ENCODE measurements at regions not wholly inside any gene's neighbourhood (a gene's known extent, or its start where the extent isn't known, plus 50 kb on each side); places are given as distances from the start of the nearest gene placed in this dataset.

- no peak for TF ChIP-seq PCBP1 (IDR thresholded peaks at IDR 0.05; ENCODE audit: low read depth, low read length, poor library complexity, severe bottlenecking)
- no peak for TF ChIP-seq CBX3 (IDR thresholded peaks at IDR 0.05; ENCODE audit: borderline replicate concordance in 1 of 2, low read length in 2 of 2)
- TF ChIP-seq SRF (CRISPR knock-in tag; IDR thresholded peaks at IDR 0.05), result peak in 1 of 2 experiments; percentile 50; a peak in 1 of 4 replicates
- TF ChIP-seq, protein P1, sequence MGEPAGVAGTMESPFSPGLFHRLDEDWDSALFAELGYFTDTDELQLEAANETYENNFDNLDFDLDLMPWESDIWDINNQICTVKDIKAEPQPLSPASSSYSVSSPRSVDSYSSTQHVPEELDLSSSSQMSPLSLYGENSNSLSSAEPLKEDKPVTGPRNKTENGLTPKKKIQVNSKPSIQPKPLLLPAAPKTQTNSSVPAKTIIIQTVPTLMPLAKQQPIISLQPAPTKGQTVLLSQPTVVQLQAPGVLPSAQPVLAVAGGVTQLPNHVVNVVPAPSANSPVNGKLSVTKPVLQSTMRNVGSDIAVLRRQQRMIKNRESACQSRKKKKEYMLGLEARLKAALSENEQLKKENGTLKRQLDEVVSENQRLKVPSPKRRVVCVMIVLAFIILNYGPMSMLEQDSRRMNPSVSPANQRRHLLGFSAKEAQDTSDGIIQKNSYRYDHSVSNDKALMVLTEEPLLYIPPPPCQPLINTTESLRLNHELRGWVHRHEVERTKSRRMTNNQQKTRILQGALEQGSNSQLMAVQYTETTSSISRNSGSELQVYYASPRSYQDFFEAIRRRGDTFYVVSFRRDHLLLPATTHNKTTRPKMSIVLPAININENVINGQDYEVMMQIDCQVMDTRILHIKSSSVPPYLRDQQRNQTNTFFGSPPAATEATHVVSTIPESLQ (CRISPR knock-in tag; IDR thresholded peaks at IDR 0.05), result no peak
- no peak for TF ChIP-seq ZNF76 (CRISPR knock-in tag; IDR thresholded peaks at IDR 0.05; ENCODE audit: borderline replicate concordance)
- TF ChIP-seq DACH1 (IDR thresholded peaks at IDR 0.05; ENCODE audit: partially characterized antibody), result peak; percentile 22
- no peak for TF ChIP-seq MXI1 (IDR thresholded peaks at IDR 0.05; ENCODE audit: low read depth, low read length)
- TF ChIP-seq, protein P2, sequence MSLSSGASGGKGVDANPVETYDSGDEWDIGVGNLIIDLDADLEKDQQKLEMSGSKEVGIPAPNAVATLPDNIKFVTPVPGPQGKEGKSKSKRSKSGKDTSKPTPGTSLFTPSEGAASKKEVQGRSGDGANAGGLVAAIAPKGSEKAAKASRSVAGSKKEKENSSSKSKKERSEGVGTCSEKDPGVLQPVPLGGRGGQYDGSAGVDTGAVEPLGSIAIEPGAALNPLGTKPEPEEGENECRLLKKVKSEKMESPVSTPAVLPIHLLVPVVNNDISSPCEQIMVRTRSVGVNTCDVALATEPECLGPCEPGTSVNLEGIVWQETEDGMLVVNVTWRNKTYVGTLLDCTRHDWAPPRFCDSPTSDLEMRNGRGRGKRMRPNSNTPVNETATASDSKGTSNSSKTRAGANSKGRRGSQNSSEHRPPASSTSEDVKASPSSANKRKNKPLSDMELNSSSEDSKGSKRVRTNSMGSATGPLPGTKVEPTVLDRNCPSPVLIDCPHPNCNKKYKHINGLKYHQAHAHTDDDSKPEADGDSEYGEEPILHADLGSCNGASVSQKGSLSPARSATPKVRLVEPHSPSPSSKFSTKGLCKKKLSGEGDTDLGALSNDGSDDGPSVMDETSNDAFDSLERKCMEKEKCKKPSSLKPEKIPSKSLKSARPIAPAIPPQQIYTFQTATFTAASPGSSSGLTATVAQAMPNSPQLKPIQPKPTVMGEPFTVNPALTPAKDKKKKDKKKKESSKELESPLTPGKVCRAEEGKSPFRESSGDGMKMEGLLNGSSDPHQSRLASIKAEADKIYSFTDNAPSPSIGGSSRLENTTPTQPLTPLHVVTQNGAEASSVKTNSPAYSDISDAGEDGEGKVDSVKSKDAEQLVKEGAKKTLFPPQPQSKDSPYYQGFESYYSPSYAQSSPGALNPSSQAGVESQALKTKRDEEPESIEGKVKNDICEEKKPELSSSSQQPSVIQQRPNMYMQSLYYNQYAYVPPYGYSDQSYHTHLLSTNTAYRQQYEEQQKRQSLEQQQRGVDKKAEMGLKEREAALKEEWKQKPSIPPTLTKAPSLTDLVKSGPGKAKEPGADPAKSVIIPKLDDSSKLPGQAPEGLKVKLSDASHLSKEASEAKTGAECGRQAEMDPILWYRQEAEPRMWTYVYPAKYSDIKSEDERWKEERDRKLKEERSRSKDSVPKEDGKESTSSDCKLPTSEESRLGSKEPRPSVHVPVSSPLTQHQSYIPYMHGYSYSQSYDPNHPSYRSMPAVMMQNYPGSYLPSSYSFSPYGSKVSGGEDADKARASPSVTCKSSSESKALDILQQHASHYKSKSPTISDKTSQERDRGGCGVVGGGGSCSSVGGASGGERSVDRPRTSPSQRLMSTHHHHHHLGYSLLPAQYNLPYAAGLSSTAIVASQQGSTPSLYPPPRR (CRISPR knock-in tag; IDR thresholded peaks at IDR 0.05; ENCODE audit: borderline replicate concordance), result no peak
- TF ChIP-seq ZNF444 (CRISPR knock-in tag; IDR thresholded peaks at IDR 0.05), result no peak
- TF ChIP-seq ESRRA (IDR thresholded peaks at IDR 0.05; ENCODE audit: borderline replicate concordance, low read depth), result peak; percentile 47; the same call in 1 of the 2 replicates
- no peak for TF ChIP-seq SP2 (IDR thresholded peaks at IDR 0.05; ENCODE audit: extremely low read depth, low read depth, low read length, poor library complexity, severe bottlenecking)
- no peak for TF ChIP-seq PRPF4 (IDR thresholded peaks at IDR 0.05; ENCODE audit: insufficient read depth, low read depth, low read length, poor library complexity, severe bottlenecking)
- peak; percentile 83 for TF ChIP-seq ARID1B (IDR thresholded peaks at IDR 0.05)
- no peak for TF ChIP-seq MCM7 (IDR thresholded peaks at IDR 0.05)
- no peak for TF ChIP-seq NCOA1 (IDR thresholded peaks at IDR 0.05; ENCODE audit: low read depth)
- no peak for TF ChIP-seq ATF1 (CRISPR knock-in tag; IDR thresholded peaks at IDR 0.05)
- peak; percentile 48; the same call in 1 of the 2 replicates for TF ChIP-seq ATF1 (tag; IDR thresholded peaks at IDR 0.05)
- TF ChIP-seq ZNF695 (CRISPR knock-in tag; IDR thresholded peaks at IDR 0.05), result no peak
These were observed 253.1 kb upstream of the FGGY start (continued) for GRCh38 chr1:59043796-59044195.
